HepG2 (cell line): ENCODE measurements at regions not wholly inside any gene's neighbourhood (a gene's known extent, or its start where the extent isn't known, plus 50 kb on each side); places are given as distances from the start of the nearest gene placed in this dataset.

Experiments
- ATAC-seq: fragments of 200-7000 bp; cut with Tn5 transposase; 3 replicates; pipeline ENCODE4 v1.9.1; 2020; ENCODE audit warnings: mild to moderate bottlenecking, moderate library complexity
- BruUV-seq: library from RNA; stranded (reverse); fragments of 400-500 nt; replicated peaks from 2 replicates; lab custom pipeline; 2021; lab: Mats Ljungman, UMichigan
- CTCF ChIA-PET: fragments of 300-600 bp; formaldehyde crosslinking; extraction: SDS; loops from one replicate; lab custom pipeline; 2021; ENCODE audit warnings: low total read pairs, inconsistent platforms, low intra/inter-chr PET ratio; lab: Yijun Ruan, JAX
- POLR2A ChIA-PET: fragments of 350-600 bp; sonication (Branson Sonifier 250); formaldehyde crosslinking; loops from one replicate; lab custom pipeline; 2020; ENCODE audit warnings: antibody characterized with exemption, inconsistent platforms; lab: Yijun Ruan, JAX
- DNase-seq: peaks from one replicate; pipeline ENCODE4 v3.0.0-alpha.2; 2015; ENCODE audit warnings: low spot score
- FAIRE-seq: peaks from 3 replicates; lab custom pipeline; 2011; peaks lifted over from hg19 to GRCh38; lab: Jason Lieb, UNC
- H2AFZ ChIP-seq: one replicate; pipeline ENCODE4 v1.6.1; 2011; ENCODE audit warnings: low read length, inconsistent platforms
- H3K27ac ChIP-seq: fragments of 300-600 bp; 3 replicates; pipeline ENCODE4 v1.8.0; 2011; ENCODE audit warnings: mixed run types, mild to moderate bottlenecking, mixed read lengths, low read length, inconsistent platforms; ENCODE audit not compliant: insufficient read depth; ENCODE audit errors: extremely low read length
- H3K27me3 ChIP-seq, 2 experiments: fragments of 200-600 bp in 1 of 2; 2 replicates in 1 of 2; 3 replicates in 1 of 2; pipeline versions ENCODE4 v1.6.0 to v1.8.0; 2011; ENCODE audit warnings: low read length in 2 of 2, mild to moderate bottlenecking in 2 of 2, moderate library complexity in 2 of 2, inconsistent platforms in 1 of 2; ENCODE audit not compliant: insufficient read depth in 2 of 2, control insufficient read depth in 1 of 2
- H3K36me3 ChIP-seq, 2 experiments: fragments of 200-600 bp in 1 of 2; replicated peaks in 1 of 2; 2 replicates in 1 of 2; 3 replicates in 1 of 2; pipeline versions ENCODE4 v1.5.1 to v1.8.0; 2011; ENCODE audit warnings: low read length in 2 of 2, inconsistent platforms in 1 of 2; ENCODE audit not compliant: insufficient read depth in 2 of 2, control insufficient read depth in 1 of 2
- H3K4me1 ChIP-seq: 2 replicates; pipeline ENCODE4 v1.5.1; 2012; ENCODE audit warnings: low read length, inconsistent platforms; ENCODE audit not compliant: insufficient read depth
- H3K4me2 ChIP-seq: 2 replicates; pipeline ENCODE4 v1.6.0; 2011; ENCODE audit warnings: low read depth, low read length, inconsistent platforms
- H3K4me3 ChIP-seq, 3 experiments: fragments of 200-600 bp in 1 of 3; sonication (generic), shearing (Covaris generic) in 1 of 3; replicated peaks in 1 of 3; 2 replicates each; pipeline ENCODE4 v1.5.1; 2011 to 2016; ENCODE audit warnings: low read length in 3 of 3, inconsistent platforms in 2 of 3, low read depth in 2 of 3, mild to moderate bottlenecking in 2 of 3, control low read depth in 1 of 3, mixed read lengths in 1 of 3; ENCODE audit not compliant: insufficient read depth in 1 of 3
- H3K79me2 ChIP-seq: one replicate; pipeline ENCODE4 v1.6.1; 2011; ENCODE audit warnings: low read length, inconsistent platforms; ENCODE audit not compliant: insufficient read depth
- H3K9ac ChIP-seq: 2 replicates; pipeline ENCODE4 v1.6.0; 2011; ENCODE audit warnings: mild to moderate bottlenecking, low read depth, low read length, inconsistent platforms; ENCODE audit not compliant: insufficient read depth
- H3K9me3 ChIP-seq: 2 replicates; pipeline ENCODE4 v1.5.1; 2012; ENCODE audit warnings: mild to moderate bottlenecking, low read length
- H4K20me1 ChIP-seq: 2 replicates; pipeline ENCODE4 v1.6.0; 2011; ENCODE audit warnings: inconsistent platforms, mild to moderate bottlenecking, low read length, moderate library complexity; ENCODE audit not compliant: insufficient read depth
- GABPA ChIP-seq, 2 experiments: IDR thresholded peaks; 2 replicates each; pipeline ENCODE4 v1.6.1; 2011 to 2016; ENCODE audit warnings: low read depth in 2 of 2, low read length in 1 of 2, missing biosample characterization in 1 of 2, missing genetic modification characterization in 1 of 2
- KLF16 ChIP-seq, 2 experiments: sonication (generic) in 1 of 2; formaldehyde crosslinking in 1 of 2; IDR thresholded peaks; 2 replicates each; pipeline versions ENCODE4 v1.6.1 to v1.8.0; 2016 to 2023; ENCODE audit warnings: missing genetic modification reagents in 2 of 2, missing compliant biosample characterization in 1 of 2
- KLF6 ChIP-seq: IDR thresholded peaks from 2 replicates; pipeline ENCODE4 v1.8.0; 2016; ENCODE audit warnings: missing biosample characterization, missing genetic modification reagents
- NCOR1 ChIP-seq: fragments of 200-600 bp; sonication (generic); IDR thresholded peaks from 2 replicates; pipeline ENCODE4 v1.7.0; 2017; ENCODE audit warnings: antibody characterized with exemption, low read length, borderline replicate concordance
- SP4 ChIP-seq: sonication (generic); formaldehyde crosslinking; IDR thresholded peaks from 2 replicates; pipeline ENCODE4 v1.8.1; 2023; ENCODE audit warnings: mild to moderate bottlenecking, missing genetic modification reagents
- TFE3 ChIP-seq: IDR thresholded peaks from 2 replicates; pipeline ENCODE4 v1.6.1; 2016
- THRA ChIP-seq: sonication (generic); formaldehyde crosslinking; IDR thresholded peaks from 2 replicates; pipeline ENCODE4 v1.4.0; 2020; ENCODE audit warnings: missing genetic modification reagents, borderline replicate concordance
- ZBTB38 ChIP-seq: sonication (generic); formaldehyde crosslinking; IDR thresholded peaks from 2 replicates; pipeline ENCODE4 v1.5.1; 2020; ENCODE audit warnings: mild to moderate bottlenecking, missing genetic modification reagents
- ZNF205 ChIP-seq: IDR thresholded peaks from 2 replicates; pipeline ENCODE4 v1.6.1; 2018; ENCODE audit warnings: missing biosample characterization, missing genetic modification reagents
- ZNF557 ChIP-seq: sonication (generic); formaldehyde crosslinking; IDR thresholded peaks from 2 replicates; pipeline ENCODE4 v1.4.0; 2020; ENCODE audit warnings: missing genetic modification reagents
- ZNF564 ChIP-seq: sonication (generic); formaldehyde crosslinking; IDR thresholded peaks from 2 replicates; pipeline ENCODE4 v1.8.1; 2023; ENCODE audit warnings: mild to moderate bottlenecking, missing genetic modification reagents
- WGBS: methylation state at CpG from one replicate; pipeline ENCODE4 v1.1.6; 2017; ENCODE audit warnings: low lambda C conversion rate; 5-methylcytosine and 5-hydroxymethylcytosine counted together
- in situ Hi-C: cut with HindIII; loops from 2 replicates; pipeline ENCODE4 v1.10.0; 2017; ENCODE audit warnings: low pct_unique_long_range_greater_than_20kb; ENCODE audit not compliant: extremely low pct_ligation_motif_present
- intact Hi-C: fragments of 100-400 bp; cut with micrococcal nuclease; formaldehyde crosslinking; loops from one replicate; pipeline ENCODE4 v1.10.0; 2022; ENCODE audit not compliant: unreplicated experiment
- TF ChIP-seq, protein P1 (sequence below): sonication (generic); formaldehyde crosslinking; IDR thresholded peaks from 2 replicates; pipeline ENCODE4 v1.5.1; 2020; ENCODE audit warnings: missing genetic modification reagents, mild to moderate bottlenecking, borderline replicate concordance
- TF ChIP-seq, protein P2 (sequence below): sonication (generic); formaldehyde crosslinking; IDR thresholded peaks from 2 replicates; pipeline ENCODE4 v1.5.1; 2020; ENCODE audit warnings: missing genetic modification reagents, mild to moderate bottlenecking, borderline replicate concordance

GRCh38 chr10:58925381-58925780 lies 251.1 kb upstream of the PHYHIPL start:
- Histone ChIP-seq H3K4me3 (no peak overlapping the region), H3K27ac (no peak overlapping the region), H3K4me2 (no peak overlapping the region), H3K9me3 (no peaks in the 10 kb centered on the region), H2AFZ (no peak overlapping the region), H3K36me3 (no peaks in the 10 kb centered on the region), H3K27me3 (no peaks in the 10 kb centered on the region), H3K4me1 (no peaks in the 10 kb centered on the region), H3K79me2 (no peaks in the 10 kb centered on the region)
- no peak for DNase-seq
- no peak for FAIRE-seq
- CTCF ChIA-PET = no interaction called here
- no peak for ATAC-seq
- in situ Hi-C loops (no loop called here), intact Hi-C loops (no loop called here)
- POLR2A ChIA-PET = no interaction called here
- TF ChIP-seq GABPA (IDR thresholded peaks at IDR 0.05; ENCODE audit: low read depth, low read length) (no peak), GABPA (CRISPR knock-in tag; IDR thresholded peaks at IDR 0.05; ENCODE audit: low read depth) (no peak), SP4 (no peak)
- TF ChIP-seq, all 625 proteins: peak for 0
- no peak overlapping the region for H3K9ac ChIP-seq
- 48% methylated on average over 2 of the region's 2 CpGs for WGBS
- BruUV-seq = no TSS peak
- no peaks in the 10 kb centered on the region for H4K20me1 ChIP-seq

GRCh38 chr10:58930500-58930899 lies 245.9 kb upstream of the PHYHIPL start:
- H4K20me1 ChIP-seq = no peaks in the 10 kb centered on the region
- H3K27me3 ChIP-seq = no peaks in the 10 kb centered on the region
- no TSS peak for BruUV-seq
- WGBS = 27% methylated on average over 4 of the region's 4 CpGs
- in situ Hi-C loops = no loop called here
- no peak overlapping the region for H3K4me3 ChIP-seq
- intact Hi-C loops = no loop called here
- CTCF ChIA-PET = no interaction called here
- no peaks in the 10 kb centered on the region for H3K9me3 ChIP-seq
- no peak overlapping the region for H3K4me2 ChIP-seq
- ATAC-seq (no peak), FAIRE-seq (no peak), DNase-seq (no peak)
- no peak overlapping the region for H2AFZ ChIP-seq
- no peak overlapping the region for H3K9ac ChIP-seq
- no peaks in the 10 kb centered on the region for H3K36me3 ChIP-seq
- no peaks in the 10 kb centered on the region for H3K79me2 ChIP-seq
- TF ChIP-seq KLF16 (CRISPR knock-in tag; IDR thresholded peaks at IDR 0.05) (no peak), THRA (CRISPR knock-in tag) (no peak), TFE3 (CRISPR knock-in tag) (no peak), ZNF205 (CRISPR knock-in tag) (no peak), NCOR1 (no peak), ZNF557 (CRISPR knock-in tag) (no peak), ZBTB38 (no peak), ZNF564 (CRISPR knock-in tag) (no peak), KLF6 (CRISPR knock-in tag) (no peak)
- TF ChIP-seq, protein P1, sequence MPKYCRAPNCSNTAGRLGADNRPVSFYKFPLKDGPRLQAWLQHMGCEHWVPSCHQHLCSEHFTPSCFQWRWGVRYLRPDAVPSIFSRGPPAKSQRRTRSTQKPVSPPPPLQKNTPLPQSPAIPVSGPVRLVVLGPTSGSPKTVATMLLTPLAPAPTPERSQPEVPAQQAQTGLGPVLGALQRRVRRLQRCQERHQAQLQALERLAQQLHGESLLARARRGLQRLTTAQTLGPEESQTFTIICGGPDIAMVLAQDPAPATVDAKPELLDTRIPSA = no peak
- TF ChIP-seq, protein P2, sequence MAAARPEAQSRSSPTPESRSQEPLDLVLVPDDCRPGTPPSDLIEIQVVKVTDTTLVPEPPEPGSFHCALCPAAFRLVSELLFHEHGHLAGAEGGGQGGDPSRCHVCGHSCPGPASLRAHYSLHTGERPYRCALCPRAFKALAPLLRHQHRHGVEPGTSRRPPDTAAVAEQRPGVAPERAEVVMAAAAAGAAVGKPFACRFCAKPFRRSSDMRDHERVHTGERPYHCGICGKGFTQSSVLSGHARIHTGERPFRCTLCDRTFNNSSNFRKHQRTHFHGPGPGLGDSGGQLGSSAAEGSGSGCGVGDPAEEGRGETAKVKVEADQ (CRISPR knock-in tag) = no peak
- POLR2A ChIA-PET = no interaction called here
- no peaks in the 10 kb centered on the region for H3K4me1 ChIP-seq
- H3K27ac ChIP-seq = no peak overlapping the region
